Fibroblast of lung (primary cell): ENCODE measurements at regions not wholly inside any gene's neighbourhood (a gene's known extent, or its start where the extent isn't known, plus 50 kb on each side); places are given as distances from the start of the nearest gene placed in this dataset.

Experiments
- DNase-seq, 2 donors: peaks; one replicate each; pipeline versions ENCODE4 v3.0.0 to v3.0.0-alpha.2; 2010; ENCODE audit warnings: low read depth in 2 of 2
- H2AFZ ChIP-seq: 2 replicates; pipeline ENCODE4 v1.5.1; 2012; ENCODE audit warnings: low read length, control low read depth, inconsistent platforms
- H3K27ac ChIP-seq: 2 replicates; pipeline ENCODE4 v1.5.1; 2011; ENCODE audit warnings: low read length, control low read depth; ENCODE audit not compliant: insufficient read depth
- H3K27me3 ChIP-seq: 2 replicates; pipeline ENCODE4 v1.5.1; 2011; ENCODE audit warnings: mild to moderate bottlenecking, low read length; ENCODE audit not compliant: control insufficient read depth, insufficient read depth
- H3K36me3 ChIP-seq: 2 replicates; pipeline ENCODE4 v1.5.1; 2011; ENCODE audit warnings: low read length; ENCODE audit not compliant: control insufficient read depth, insufficient read depth
- H3K4me1 ChIP-seq: 2 replicates; pipeline ENCODE4 v1.5.1; 2011; ENCODE audit warnings: low read length; ENCODE audit not compliant: control insufficient read depth, insufficient read depth; ENCODE audit errors: extremely low read depth
- H3K4me2 ChIP-seq: 2 replicates; pipeline ENCODE4 v1.5.1; 2011; ENCODE audit warnings: low read length, control low read depth; ENCODE audit not compliant: insufficient read depth; ENCODE audit errors: extremely low read depth
- H3K4me3 ChIP-seq, 4 experiments: fragments of 200-600 bp in 1 of 4; sonication (generic) in 1 of 4; replicated peaks in 1 of 4; 2 replicates each; pipeline ENCODE4 v1.5.1; 2011 to 2016; ENCODE audit warnings: low read length in 4 of 4, low read depth in 3 of 4, mild to moderate bottlenecking in 3 of 4, control low read depth in 2 of 4, inconsistent platforms in 1 of 4, mixed read lengths in 1 of 4; ENCODE audit not compliant: insufficient read depth in 1 of 4; ENCODE audit errors: control extremely low read depth in 1 of 4
- H3K79me2 ChIP-seq: 2 replicates; pipeline ENCODE4 v1.5.1; 2012; ENCODE audit warnings: mild to moderate bottlenecking, low read length, inconsistent platforms; ENCODE audit not compliant: control insufficient read depth, insufficient read depth
- H3K9ac ChIP-seq: 2 replicates; pipeline ENCODE4 v1.5.1; 2011; ENCODE audit warnings: mild to moderate bottlenecking, low read length, control low read depth; ENCODE audit not compliant: insufficient read depth
- H3K9me3 ChIP-seq: 2 replicates; pipeline ENCODE4 v1.5.1; 2012; ENCODE audit warnings: low read depth, low read length; ENCODE audit not compliant: control insufficient read depth, insufficient read depth
- H4K20me1 ChIP-seq: 2 replicates; pipeline ENCODE4 v1.5.1; 2011; ENCODE audit warnings: low read length; ENCODE audit not compliant: control insufficient read depth, insufficient read depth; ENCODE audit errors: extremely low read depth
- CTCF ChIP-seq, 2 donors: IDR thresholded peaks in 1 of 2; conservative IDR thresholded peaks in 1 of 2; 1 replicate in 1 of 2; 2 replicates in 1 of 2; pipeline ENCODE4 v1.5.1; 2011 to 2012; ENCODE audit warnings: low read length in 2 of 2, control low read depth in 1 of 2, inconsistent platforms in 1 of 2, low read depth in 1 of 2, mild to moderate bottlenecking in 1 of 2
- EZH2 ChIP-seq: IDR thresholded peaks from 2 replicates; pipeline ENCODE4 v1.5.1; 2012; ENCODE audit warnings: low read length, control low read depth, mild to moderate bottlenecking; ENCODE audit errors: missing control alignments

DNA sequence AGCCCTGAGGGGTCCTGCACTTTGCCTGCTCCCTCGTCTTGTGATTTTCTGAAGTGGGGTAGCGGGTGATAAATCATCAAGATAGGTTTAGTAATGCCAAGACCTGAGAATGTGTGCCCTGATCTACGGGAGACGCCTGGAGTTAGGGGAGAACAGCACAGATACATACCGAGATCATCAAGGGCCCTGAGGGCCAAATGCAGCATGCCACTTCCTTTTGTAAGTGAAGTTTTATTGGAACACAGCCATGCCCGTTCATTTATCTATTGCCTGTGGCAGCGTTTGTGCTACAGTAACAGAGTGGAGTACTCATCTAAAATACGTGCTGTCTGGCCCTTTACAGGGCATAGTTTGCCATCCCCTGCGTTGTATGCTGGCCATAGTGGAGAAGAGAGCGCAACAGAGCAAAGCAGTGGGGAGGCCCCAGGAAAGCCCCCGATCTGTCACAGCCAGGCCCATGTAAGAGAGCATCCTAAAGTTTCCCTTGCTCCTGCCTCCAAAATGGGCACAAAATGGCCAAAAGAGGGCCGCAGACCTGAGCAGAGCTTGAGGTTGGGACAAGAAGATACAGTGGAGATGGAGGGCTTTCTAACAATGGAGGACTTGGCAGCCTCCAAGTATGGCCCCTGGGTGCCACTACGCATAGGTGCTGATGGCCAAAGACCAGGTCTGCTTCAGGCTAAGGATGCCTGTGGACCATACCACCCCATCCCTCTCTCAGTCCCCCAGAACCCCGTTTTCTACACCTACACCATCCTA is 167.0 kb downstream of the SMIM20 start:
- TF ChIP-seq EZH2 (no peak), CTCF (conservative IDR thresholded peaks at IDR 0.05 in 1 of 2, IDR thresholded peaks at IDR 0.05 in 1 of 2; ENCODE audit: low read depth in 1 of 2, low read length in 2 of 2) (no peak)

GRCh38 chr4:26081795-26082498 is 167.9 kb downstream of the SMIM20 start:
- Histone ChIP-seq H3K9ac (no peak overlapping the region), H3K4me2 (no peak overlapping the region), H2AFZ (no peak overlapping the region), H3K27me3 (no peaks in the 10 kb centered on the region), H3K27ac (no peak overlapping the region), H4K20me1 (no peaks in the 10 kb centered on the region), H3K9me3 (no peaks in the 10 kb centered on the region), H3K79me2 (no peaks in the 10 kb centered on the region), H3K4me1 (peaks cover 17% of the 10 kb centered on the region), H3K4me3 (no peak overlapping the region), H3K36me3 (no peaks in the 10 kb centered on the region)
- no peak for TF ChIP-seq EZH2
- TF ChIP-seq CTCF (conservative IDR thresholded peaks at IDR 0.05 in 1 of 2, IDR thresholded peaks at IDR 0.05 in 1 of 2; ENCODE audit: low read depth in 1 of 2, low read length in 2 of 2): peak; percentile 48 to 60
- peak; percentile 49 to 74 for DNase-seq

More for the DNA sequence above, 167.0 kb downstream of the SMIM20 start:
- H2AFZ ChIP-seq: no peak overlapping the region
- H3K36me3 ChIP-seq: no peaks in the 10 kb centered on the region
- H3K27ac ChIP-seq: no peak overlapping the region
- no peaks in the 10 kb centered on the region for H3K9me3 ChIP-seq
- H4K20me1 ChIP-seq: no peaks in the 10 kb centered on the region
- no peaks in the 10 kb centered on the region for H3K27me3 ChIP-seq
- H3K4me1 ChIP-seq: peaks cover 17% of the 10 kb centered on the region
- no peak overlapping the region for H3K4me2 ChIP-seq
- DNase-seq: no peak
- H3K9ac ChIP-seq: no peak overlapping the region
- H3K79me2 ChIP-seq: no peaks in the 10 kb centered on the region
- no peak overlapping the region for H3K4me3 ChIP-seq

GRCh38 chr4:26082565-26082964 is 168.5 kb downstream of the SMIM20 start:
- H3K79me2 ChIP-seq: no peaks in the 10 kb centered on the region
- peaks cover 21% of the 10 kb centered on the region for H3K4me1 ChIP-seq

More at GRCh38 chr4:26082565-26082964, 168.5 kb downstream of the SMIM20 start:
- no peak overlapping the region for H3K4me3 ChIP-seq
- no peak overlapping the region for H2AFZ ChIP-seq
- H3K9me3 ChIP-seq: no peaks in the 10 kb centered on the region
- H4K20me1 ChIP-seq: no peaks in the 10 kb centered on the region
- H3K27ac ChIP-seq: no peak overlapping the region
- no peaks in the 10 kb centered on the region for H3K36me3 ChIP-seq
- no peak for TF ChIP-seq EZH2
- no peak for TF ChIP-seq CTCF (conservative IDR thresholded peaks at IDR 0.05 in 1 of 2, IDR thresholded peaks at IDR 0.05 in 1 of 2; ENCODE audit: low read depth in 1 of 2, low read length in 2 of 2)
- H3K4me2 ChIP-seq: no peak overlapping the region
- H3K27me3 ChIP-seq: no peaks in the 10 kb centered on the region
- H3K9ac ChIP-seq: no peak overlapping the region
- DNase-seq: no peak
